ENCODE measurements at regions not wholly inside any gene's neighbourhood (a gene's known extent, or its start where the extent isn't known, plus 50 kb on each side); places are given as distances from the start of the nearest gene placed in this dataset.
"Not testable (repeated sequence)": the region's sequence is repeated elsewhere in the genome, so short reads cannot be mapped to it uniquely, and the experiment has no call there.

DNA sequence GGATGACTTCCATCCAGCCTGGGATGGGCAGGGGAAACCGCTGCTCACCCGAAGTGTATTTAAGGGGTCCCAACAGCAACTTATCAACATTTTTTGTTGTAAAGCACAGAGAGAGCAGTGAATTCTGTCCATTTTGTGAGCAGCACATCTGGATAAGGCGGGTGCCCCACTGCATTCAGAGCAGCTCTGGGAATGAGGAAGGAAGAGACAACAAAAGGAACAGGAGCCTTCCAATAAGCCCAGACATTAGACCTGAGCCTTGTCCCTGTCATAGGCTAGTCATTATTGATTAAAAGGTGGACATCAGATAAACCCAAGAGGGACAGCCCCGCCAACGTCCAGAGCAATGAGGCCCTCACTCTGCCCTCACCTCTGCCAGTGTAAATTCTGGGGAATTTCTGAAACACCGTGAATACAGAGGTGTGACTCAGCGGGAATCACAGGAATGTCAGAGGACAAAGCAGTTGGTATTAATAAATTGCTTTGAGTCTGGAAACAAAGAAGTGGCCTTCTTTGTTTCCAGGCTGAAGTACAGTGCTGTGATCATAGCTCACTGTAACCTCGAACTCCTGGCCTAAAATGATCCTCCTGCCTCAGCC is 78.2 kb upstream of the PLGLB2 start:
- intact Hi-C loops (cut with micrococcal nuclease; ENCODE audit: unreplicated experiment); H3K9me3 Mint-ChIP-seq (ENCODE audit: low read depth, unreplicated experiment); H3K36me3 Mint-ChIP-seq (ENCODE audit: insufficient read depth, unreplicated experiment); H3K27me3 Mint-ChIP-seq (ENCODE audit: unreplicated experiment); CTCF ChIA-PET; H3K4me1 Mint-ChIP-seq (ENCODE audit: low read depth, unreplicated experiment); H3K4me3 Mint-ChIP-seq (ENCODE audit: low read depth, unreplicated experiment); H3K27ac Mint-ChIP-seq (ENCODE audit: unreplicated experiment); BruUV-seq (replicated peaks): not testable (repeated sequence)
- peak; percentile 48 for DNase-seq

DNA sequence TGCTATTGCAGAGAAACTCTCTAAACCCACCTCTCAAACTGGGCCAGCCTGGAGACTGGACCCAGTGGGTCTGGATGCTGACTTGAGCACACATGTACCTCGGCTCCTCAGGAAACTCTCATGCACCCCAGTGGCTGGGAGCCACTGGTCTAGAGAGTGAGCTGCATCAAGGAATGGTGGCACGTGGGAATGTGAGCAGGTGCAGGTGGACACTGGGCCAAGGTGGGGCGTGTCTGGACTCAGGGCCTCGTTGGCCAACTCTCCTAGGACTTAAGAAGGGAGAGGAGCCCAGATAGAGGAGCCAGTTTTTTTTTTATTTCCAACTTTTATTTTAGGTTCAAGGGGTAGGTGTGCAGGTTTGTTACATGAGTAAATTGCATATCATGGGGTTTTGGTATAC is 75.5 kb upstream of the PLGLB2 start:
- DNase-seq; H3K9me3 Mint-ChIP-seq (ENCODE audit: low read depth, unreplicated experiment); H3K4me1 Mint-ChIP-seq (ENCODE audit: low read depth, unreplicated experiment); H3K27me3 Mint-ChIP-seq (ENCODE audit: unreplicated experiment); CTCF ChIA-PET; BruUV-seq (replicated peaks); H3K36me3 Mint-ChIP-seq (ENCODE audit: insufficient read depth, unreplicated experiment); H3K27ac Mint-ChIP-seq (ENCODE audit: unreplicated experiment); intact Hi-C loops (cut with micrococcal nuclease; ENCODE audit: unreplicated experiment); H3K4me3 Mint-ChIP-seq (ENCODE audit: low read depth, unreplicated experiment): not testable (repeated sequence)

DNA sequence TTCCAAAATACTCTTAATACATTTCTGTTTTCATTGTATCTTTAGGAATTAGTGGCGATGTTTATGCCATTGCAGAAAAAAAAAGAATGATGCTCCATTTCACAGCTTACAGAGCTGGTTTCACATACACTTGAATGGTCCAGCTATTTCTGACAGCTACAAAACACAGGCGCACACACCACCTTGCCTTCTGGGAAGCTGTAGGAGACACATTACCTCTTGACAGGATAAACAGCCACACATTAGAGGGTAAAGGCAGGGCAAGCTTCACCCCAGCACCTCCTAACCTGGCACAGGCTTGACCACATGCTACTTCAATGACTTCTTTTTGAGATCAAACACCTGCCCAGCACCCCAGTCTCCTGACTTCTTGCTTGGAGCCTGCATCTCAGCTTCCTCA is 73.2 kb upstream of the PLGLB2 start:
- H3K27ac Mint-ChIP-seq (ENCODE audit: unreplicated experiment); H3K4me3 Mint-ChIP-seq (ENCODE audit: low read depth, unreplicated experiment); H3K36me3 Mint-ChIP-seq (ENCODE audit: insufficient read depth, unreplicated experiment); H3K27me3 Mint-ChIP-seq (ENCODE audit: unreplicated experiment); BruUV-seq (replicated peaks); DNase-seq; H3K4me1 Mint-ChIP-seq (ENCODE audit: low read depth, unreplicated experiment); H3K9me3 Mint-ChIP-seq (ENCODE audit: low read depth, unreplicated experiment); intact Hi-C loops (cut with micrococcal nuclease; ENCODE audit: unreplicated experiment); CTCF ChIA-PET: not testable (repeated sequence)

DNA sequence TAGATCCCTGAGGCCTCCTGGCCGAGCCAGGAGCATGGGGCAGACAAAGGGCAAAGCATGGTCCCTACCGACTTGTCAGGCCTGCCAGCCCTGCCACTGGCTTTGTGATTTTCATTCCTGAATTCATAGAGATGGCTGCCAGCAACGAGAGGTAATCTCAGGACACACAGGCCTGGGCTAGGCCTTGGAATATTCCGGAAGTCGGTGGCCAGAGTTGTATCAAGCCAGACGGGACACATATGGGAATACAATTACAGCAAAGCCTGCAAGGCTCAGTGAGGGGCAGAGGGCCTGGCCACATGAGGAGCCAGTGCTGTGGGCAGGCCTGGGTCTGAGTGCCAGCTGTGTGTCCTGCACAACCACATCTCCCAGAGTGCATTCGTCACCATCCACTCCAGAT is 72.4 kb upstream of the PLGLB2 start:
- not testable (repeated sequence) for H3K27ac Mint-ChIP-seq (ENCODE audit: unreplicated experiment)

DNA sequence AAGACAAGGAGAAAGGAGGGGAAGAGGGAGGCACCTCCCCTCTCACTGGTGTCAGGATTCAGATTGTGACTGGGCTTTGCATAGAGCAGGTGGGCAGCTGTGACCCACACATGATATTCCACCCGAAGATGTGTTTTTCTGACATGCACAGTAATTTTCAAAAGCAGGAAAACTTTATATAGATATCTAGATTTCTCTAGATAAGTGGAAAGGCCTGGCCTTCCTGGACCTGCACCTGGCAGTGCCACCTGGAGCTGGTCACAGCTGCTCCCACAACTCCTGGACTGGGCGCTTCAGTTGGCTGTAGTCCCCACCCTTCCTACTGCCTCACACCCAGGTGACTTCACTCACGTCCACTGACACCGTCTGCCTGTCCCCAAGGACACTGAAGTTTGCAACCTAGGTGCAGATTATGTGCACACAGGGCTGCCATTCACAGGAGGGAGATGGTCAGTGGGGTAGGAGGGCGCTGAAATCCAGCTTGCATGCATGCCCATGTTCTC is 70.4 kb upstream of the PLGLB2 start:
- H3K4me3 Mint-ChIP-seq (ENCODE audit: low read depth, unreplicated experiment); DNase-seq; H3K36me3 Mint-ChIP-seq (ENCODE audit: insufficient read depth, unreplicated experiment); H3K27me3 Mint-ChIP-seq (ENCODE audit: unreplicated experiment); H3K9me3 Mint-ChIP-seq (ENCODE audit: low read depth, unreplicated experiment); BruUV-seq (replicated peaks); intact Hi-C loops (cut with micrococcal nuclease; ENCODE audit: unreplicated experiment); H3K4me1 Mint-ChIP-seq (ENCODE audit: low read depth, unreplicated experiment); CTCF ChIA-PET; H3K27ac Mint-ChIP-seq (ENCODE audit: unreplicated experiment): not testable (repeated sequence)

More for the DNA sequence above, 72.4 kb upstream of the PLGLB2 start:
- H3K9me3 Mint-ChIP-seq (ENCODE audit: low read depth, unreplicated experiment); CTCF ChIA-PET; intact Hi-C loops (cut with micrococcal nuclease; ENCODE audit: unreplicated experiment); H3K36me3 Mint-ChIP-seq (ENCODE audit: insufficient read depth, unreplicated experiment); H3K4me1 Mint-ChIP-seq (ENCODE audit: low read depth, unreplicated experiment); H3K4me3 Mint-ChIP-seq (ENCODE audit: low read depth, unreplicated experiment); BruUV-seq (replicated peaks); H3K27me3 Mint-ChIP-seq (ENCODE audit: unreplicated experiment); DNase-seq: not testable (repeated sequence)

DNA sequence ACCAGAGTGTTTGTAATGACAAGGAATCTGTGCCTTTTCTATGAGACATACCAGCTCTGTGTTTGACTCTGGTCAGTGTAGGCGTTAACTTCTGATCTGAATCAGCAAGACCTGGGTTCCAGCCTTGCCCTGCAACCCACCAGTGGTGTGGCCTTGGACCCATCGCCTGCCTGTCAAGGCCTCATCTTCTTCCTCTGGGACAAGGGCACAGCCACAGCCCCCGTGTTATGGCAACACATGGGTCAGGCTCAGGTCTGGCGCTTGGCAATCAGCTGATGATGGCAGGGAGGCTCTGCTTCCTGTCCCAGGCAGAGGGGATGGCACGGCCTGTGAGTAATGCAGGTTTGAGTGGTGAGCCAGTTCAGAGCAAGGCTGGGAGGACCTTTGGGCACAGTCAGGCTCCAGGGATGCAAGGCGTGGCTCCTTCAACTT is 69.1 kb upstream of the PLGLB2 start:
- H3K27me3 Mint-ChIP-seq (ENCODE audit: unreplicated experiment); H3K9me3 Mint-ChIP-seq (ENCODE audit: low read depth, unreplicated experiment); DNase-seq; H3K4me1 Mint-ChIP-seq (ENCODE audit: low read depth, unreplicated experiment); intact Hi-C loops (cut with micrococcal nuclease; ENCODE audit: unreplicated experiment); H3K4me3 Mint-ChIP-seq (ENCODE audit: low read depth, unreplicated experiment); H3K36me3 Mint-ChIP-seq (ENCODE audit: insufficient read depth, unreplicated experiment); BruUV-seq (replicated peaks); CTCF ChIA-PET; H3K27ac Mint-ChIP-seq (ENCODE audit: unreplicated experiment): not testable (repeated sequence)

DNA sequence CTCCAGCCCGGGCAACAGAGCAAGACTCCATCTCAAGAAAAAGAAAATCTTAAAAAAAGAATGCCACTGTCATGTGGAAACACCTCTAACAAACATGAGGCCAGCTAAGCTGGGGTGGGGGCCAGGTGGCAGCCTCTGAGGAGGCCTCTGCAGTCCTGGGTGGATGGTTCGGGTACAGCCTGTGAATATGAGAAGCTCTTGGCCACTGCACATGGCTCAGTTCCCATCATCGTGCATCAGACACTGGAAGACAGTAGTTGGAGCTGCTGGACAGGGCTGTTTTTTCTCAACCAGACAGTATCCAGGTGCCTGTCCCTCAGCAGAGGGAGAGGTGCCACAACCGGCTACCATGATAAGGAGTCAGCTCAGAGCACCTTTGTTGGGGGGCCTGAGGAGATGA is 67.9 kb upstream of the PLGLB2 start:
- not testable (repeated sequence) for H3K4me1 Mint-ChIP-seq (ENCODE audit: low read depth, unreplicated experiment)

DNA sequence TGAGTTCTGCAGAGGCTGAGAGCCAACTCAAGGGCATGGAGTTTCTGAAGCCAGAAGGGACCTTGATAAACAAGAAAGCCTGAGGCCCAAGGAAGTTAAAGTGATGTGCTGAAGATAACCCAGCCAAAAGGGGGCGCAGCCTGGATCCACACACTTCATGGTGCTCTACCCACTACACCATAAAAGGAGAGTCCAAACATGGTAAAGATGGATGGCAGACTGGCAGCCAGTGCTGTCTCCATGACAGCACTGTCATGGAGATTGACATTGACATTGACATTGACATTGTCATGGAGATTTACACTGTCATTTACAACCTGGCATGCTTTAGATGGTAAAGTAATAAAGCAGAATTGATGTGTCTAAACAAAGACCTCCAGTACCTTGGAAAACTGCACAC is 67.2 kb upstream of the PLGLB2 start:
- H3K27me3 Mint-ChIP-seq (ENCODE audit: unreplicated experiment); BruUV-seq (replicated peaks); H3K4me3 Mint-ChIP-seq (ENCODE audit: low read depth, unreplicated experiment); DNase-seq; H3K4me1 Mint-ChIP-seq (ENCODE audit: low read depth, unreplicated experiment); H3K9me3 Mint-ChIP-seq (ENCODE audit: low read depth, unreplicated experiment); H3K27ac Mint-ChIP-seq (ENCODE audit: unreplicated experiment); H3K36me3 Mint-ChIP-seq (ENCODE audit: insufficient read depth, unreplicated experiment); intact Hi-C loops (cut with micrococcal nuclease; ENCODE audit: unreplicated experiment); CTCF ChIA-PET: not testable (repeated sequence)

More for the DNA sequence above, 67.9 kb upstream of the PLGLB2 start:
- DNase-seq; H3K27me3 Mint-ChIP-seq (ENCODE audit: unreplicated experiment); H3K9me3 Mint-ChIP-seq (ENCODE audit: low read depth, unreplicated experiment); H3K36me3 Mint-ChIP-seq (ENCODE audit: insufficient read depth, unreplicated experiment); intact Hi-C loops (cut with micrococcal nuclease; ENCODE audit: unreplicated experiment); H3K4me3 Mint-ChIP-seq (ENCODE audit: low read depth, unreplicated experiment); H3K27ac Mint-ChIP-seq (ENCODE audit: unreplicated experiment); BruUV-seq (replicated peaks); CTCF ChIA-PET: not testable (repeated sequence)

DNA sequence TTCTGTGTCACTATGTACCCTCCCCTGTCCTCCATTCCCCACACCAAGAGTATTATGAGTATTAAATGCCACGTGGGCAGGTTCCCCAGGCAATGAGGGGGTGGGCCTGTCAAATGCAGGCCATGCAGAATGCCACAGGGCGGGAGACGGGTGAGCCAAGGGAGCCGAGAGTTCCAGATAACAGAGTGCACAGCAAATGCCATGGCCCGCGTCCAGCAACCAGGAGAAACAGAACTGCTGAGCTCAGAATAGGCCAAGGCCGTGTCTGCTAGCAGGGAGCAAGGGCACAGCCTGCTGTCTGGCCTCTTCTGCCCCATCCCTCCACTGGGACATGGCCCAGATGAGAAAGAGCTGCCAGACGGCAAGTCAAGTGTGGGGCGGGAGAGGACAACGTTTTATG is 64.4 kb upstream of the PLGLB2 start:
- H3K9me3 Mint-ChIP-seq (ENCODE audit: low read depth, unreplicated experiment); BruUV-seq (replicated peaks); CTCF ChIA-PET; H3K27me3 Mint-ChIP-seq (ENCODE audit: unreplicated experiment); H3K4me1 Mint-ChIP-seq (ENCODE audit: low read depth, unreplicated experiment); H3K4me3 Mint-ChIP-seq (ENCODE audit: low read depth, unreplicated experiment); DNase-seq; H3K36me3 Mint-ChIP-seq (ENCODE audit: insufficient read depth, unreplicated experiment); intact Hi-C loops (cut with micrococcal nuclease; ENCODE audit: unreplicated experiment); H3K27ac Mint-ChIP-seq (ENCODE audit: unreplicated experiment): not testable (repeated sequence)

DNA sequence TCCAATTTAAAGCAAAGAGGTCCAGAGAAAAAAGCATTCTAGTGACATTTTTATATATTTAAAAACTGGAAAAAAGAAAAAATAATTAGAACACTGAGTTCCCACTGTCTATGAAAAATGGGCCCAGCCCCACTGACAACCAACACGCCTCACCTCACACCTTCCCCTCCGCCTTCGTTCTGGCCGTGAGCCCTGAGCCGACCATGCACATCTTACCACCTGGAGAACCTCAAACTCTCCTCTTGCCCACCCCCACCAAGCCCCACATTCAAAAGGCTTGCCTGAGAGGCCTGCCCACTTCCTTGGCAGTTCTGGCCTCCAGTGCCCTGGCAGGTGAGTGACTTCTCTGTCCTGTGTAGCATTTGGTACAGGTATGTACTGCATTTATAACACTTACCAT is 63.9 kb upstream of the PLGLB2 start:
- H3K27me3 Mint-ChIP-seq (ENCODE audit: unreplicated experiment); H3K4me1 Mint-ChIP-seq (ENCODE audit: low read depth, unreplicated experiment); H3K9me3 Mint-ChIP-seq (ENCODE audit: low read depth, unreplicated experiment); DNase-seq; H3K36me3 Mint-ChIP-seq (ENCODE audit: insufficient read depth, unreplicated experiment); H3K27ac Mint-ChIP-seq (ENCODE audit: unreplicated experiment); BruUV-seq (replicated peaks); intact Hi-C loops (cut with micrococcal nuclease; ENCODE audit: unreplicated experiment); CTCF ChIA-PET; H3K4me3 Mint-ChIP-seq (ENCODE audit: low read depth, unreplicated experiment): not testable (repeated sequence)

All from Calu3 (cell line).